ENCODE measurements at regions not wholly inside any gene's neighbourhood (a gene's known extent, or its start where the extent isn't known, plus 50 kb on each side); places are given as distances from the start of the nearest gene placed in this dataset.

DNA sequence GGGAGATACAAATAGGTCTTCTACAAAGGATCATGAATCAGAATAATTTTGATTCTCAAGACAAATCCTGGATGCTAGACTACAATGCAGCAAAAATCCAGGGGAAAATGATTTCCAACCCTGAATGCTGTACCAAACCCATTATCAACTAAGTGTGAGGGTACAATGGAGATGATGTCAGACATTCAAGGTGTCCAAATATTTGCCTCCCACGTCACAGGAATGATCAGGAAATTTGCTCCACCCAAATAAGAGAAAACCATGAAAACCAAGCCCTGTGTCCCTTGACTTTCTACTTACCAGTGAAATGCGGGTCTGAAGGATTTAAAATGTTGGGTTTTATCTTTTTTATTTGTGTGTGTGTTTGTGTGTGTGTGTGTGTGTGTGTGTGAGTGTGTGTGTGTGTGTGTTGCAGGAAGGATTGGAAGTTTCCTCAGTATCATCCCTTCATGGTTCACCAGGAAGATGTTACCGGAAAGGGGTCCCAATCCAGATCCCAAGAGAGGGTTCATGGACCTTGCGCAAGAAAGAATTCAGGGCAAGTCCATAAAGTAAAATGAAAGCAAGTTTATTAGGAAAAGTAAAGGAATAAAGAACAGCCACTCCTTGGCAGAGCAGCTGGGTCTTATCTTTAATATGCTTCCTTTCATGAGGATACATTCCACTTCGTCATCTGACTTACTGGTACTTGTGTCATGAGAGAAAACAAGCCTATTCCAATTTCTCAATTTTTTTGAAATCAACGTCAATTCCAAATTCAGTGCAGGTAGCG, 61.1 kb upstream of the ID2 start:
- Histone ChIP-seq H3K27ac (ENCODE audit: extremely low read depth, low read depth, low read length) (no peak overlapping the region), H3K9me3 (ENCODE audit: control insufficient read depth, insufficient read depth, low read depth, low read length) (no peaks in the 10 kb centered on the region), H3K36me3 (ENCODE audit: control insufficient read depth in 2 of 2, insufficient read depth in 1 of 2, low read length in 2 of 2) (no peaks in the 10 kb centered on the region), H3K4me3 (ENCODE audit: low read depth, low read length) (no peak overlapping the region), H3K4me1 (ENCODE audit: control insufficient read depth, insufficient read depth, low read length) (no peaks in the 10 kb centered on the region)
- TF ChIP-seq, protein P1, sequence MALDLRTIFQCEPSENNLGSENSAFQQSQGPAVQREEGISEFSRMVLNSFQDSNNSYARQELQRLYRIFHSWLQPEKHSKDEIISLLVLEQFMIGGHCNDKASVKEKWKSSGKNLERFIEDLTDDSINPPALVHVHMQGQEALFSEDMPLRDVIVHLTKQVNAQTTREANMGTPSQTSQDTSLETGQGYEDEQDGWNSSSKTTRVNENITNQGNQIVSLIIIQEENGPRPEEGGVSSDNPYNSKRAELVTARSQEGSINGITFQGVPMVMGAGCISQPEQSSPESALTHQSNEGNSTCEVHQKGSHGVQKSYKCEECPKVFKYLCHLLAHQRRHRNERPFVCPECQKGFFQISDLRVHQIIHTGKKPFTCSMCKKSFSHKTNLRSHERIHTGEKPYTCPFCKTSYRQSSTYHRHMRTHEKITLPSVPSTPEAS (tag by site-specific recombination; IDR thresholded peaks at IDR 0.05): peak; percentile 57; the same call in 1 of the 2 replicates
- TF ChIP-seq ZNF335 (tag by site-specific recombination; conservative IDR thresholded peaks at IDR 0.05) (peak; percentile 56), ZNF561 (tag by site-specific recombination; IDR thresholded peaks at IDR 0.05; ENCODE audit: borderline replicate concordance) (no peak)
- ChIA-PET CTCF (no interaction called here), POLR2A (no interaction called here)

DNA sequence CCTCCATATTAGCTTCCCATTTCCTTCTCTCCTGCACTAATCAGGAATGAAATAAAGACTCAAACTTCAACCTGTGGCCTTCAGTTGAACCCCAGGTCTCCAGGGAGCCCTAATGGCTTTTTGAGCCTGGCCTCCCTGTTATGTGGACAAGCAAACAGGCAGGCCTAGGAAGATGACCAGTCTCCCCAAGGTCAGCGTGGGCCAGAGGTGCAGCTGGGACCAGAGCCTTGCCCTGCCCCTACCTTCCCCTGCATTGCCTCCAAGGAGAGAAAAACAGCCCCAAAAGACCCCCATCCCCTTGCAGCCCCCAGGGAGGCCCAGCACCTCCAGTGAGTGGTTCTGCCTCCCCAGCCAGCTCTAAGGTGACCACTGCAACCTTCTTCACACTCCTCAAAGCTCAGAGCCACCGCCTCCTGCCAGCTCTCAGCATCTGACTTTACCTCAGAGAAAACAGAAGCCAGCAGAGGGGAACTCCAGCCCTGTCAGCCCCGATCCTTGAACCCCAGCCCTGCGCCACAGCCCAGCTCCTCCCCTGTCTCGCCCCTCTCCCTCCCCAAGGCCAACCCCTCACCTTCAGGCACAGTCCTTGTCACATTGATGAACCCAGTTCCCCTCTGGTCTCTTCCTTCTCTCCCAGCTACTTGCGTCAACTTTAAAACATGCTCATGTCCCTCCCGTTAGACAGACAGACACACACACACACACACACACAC, 59.5 kb upstream of the ID2 start:
- POLR2A ChIA-PET: no interaction called here
- H3K9me3 ChIP-seq (ENCODE audit: control insufficient read depth, insufficient read depth, low read depth, low read length): no peaks in the 10 kb centered on the region
- H3K4me3 ChIP-seq (ENCODE audit: low read depth, low read length): no peak overlapping the region
- no peaks in the 10 kb centered on the region for H3K36me3 ChIP-seq (ENCODE audit: control insufficient read depth in 2 of 2, insufficient read depth in 1 of 2, low read length in 2 of 2)
- no peak overlapping the region for H3K27ac ChIP-seq (ENCODE audit: extremely low read depth, low read depth, low read length)
- TF ChIP-seq, protein P2, sequence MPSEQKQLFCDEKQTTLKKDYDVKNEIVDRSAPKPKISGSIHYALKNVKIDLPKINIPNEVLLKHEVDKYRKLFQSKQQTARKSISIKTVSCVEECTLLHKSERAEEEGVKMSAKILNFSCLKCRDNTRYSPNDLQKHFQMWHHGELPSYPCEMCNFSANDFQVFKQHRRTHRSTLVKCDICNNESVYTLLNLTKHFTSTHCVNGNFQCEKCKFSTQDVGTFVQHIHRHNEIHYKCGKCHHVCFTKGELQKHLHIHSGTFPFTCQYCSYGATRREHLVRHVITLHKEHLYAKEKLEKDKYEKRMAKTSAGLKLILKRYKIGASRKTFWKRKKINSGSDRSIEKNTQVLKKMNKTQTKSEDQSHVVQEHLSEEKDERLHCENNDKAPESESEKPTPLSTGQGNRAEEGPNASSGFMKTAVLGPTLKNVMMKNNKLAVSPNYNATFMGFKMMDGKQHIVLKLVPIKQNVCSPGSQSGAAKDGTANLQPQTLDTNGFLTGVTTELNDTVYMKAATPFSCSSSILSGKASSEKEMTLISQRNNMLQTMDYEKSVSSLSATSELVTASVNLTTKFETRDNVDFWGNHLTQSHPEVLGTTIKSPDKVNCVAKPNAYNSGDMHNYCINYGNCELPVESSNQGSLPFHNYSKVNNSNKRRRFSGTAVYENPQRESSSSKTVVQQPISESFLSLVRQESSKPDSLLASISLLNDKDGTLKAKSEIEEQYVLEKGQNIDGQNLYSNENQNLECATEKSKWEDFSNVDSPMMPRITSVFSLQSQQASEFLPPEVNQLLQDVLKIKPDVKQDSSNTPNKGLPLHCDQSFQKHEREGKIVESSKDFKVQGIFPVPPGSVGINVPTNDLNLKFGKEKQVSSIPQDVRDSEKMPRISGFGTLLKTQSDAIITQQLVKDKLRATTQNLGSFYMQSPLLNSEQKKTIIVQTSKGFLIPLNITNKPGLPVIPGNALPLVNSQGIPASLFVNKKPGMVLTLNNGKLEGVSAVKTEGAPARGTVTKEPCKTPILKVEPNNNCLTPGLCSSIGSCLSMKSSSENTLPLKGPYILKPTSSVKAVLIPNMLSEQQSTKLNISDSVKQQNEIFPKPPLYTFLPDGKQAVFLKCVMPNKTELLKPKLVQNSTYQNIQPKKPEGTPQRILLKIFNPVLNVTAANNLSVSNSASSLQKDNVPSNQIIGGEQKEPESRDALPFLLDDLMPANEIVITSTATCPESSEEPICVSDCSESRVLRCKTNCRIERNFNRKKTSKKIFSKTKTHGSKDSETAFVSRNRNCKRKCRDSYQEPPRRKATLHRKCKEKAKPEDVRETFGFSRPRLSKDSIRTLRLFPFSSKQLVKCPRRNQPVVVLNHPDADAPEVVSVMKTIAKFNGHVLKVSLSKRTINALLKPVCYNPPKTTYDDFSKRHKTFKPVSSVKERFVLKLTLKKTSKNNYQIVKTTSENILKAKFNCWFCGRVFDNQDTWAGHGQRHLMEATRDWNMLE (tag by site-specific recombination; conservative IDR thresholded peaks at IDR 0.05; ENCODE audit: low read depth): no peak
- TF ChIP-seq ZNF10 (tag by site-specific recombination; IDR thresholded peaks at IDR 0.05) (no peak), ZNF596 (tag by site-specific recombination; IDR thresholded peaks at IDR 0.05) (no peak), YY1 (tag by site-specific recombination; IDR thresholded peaks at IDR 0.05) (no peak), ZNF558 (tag by site-specific recombination; IDR thresholded peaks at IDR 0.05) (no peak), ZIC2 (tag by site-specific recombination; IDR thresholded peaks at IDR 0.05) (no peak), YY2 (tag by site-specific recombination; IDR thresholded peaks at IDR 0.05) (no peak)
- TF ChIP-seq, protein P3, sequence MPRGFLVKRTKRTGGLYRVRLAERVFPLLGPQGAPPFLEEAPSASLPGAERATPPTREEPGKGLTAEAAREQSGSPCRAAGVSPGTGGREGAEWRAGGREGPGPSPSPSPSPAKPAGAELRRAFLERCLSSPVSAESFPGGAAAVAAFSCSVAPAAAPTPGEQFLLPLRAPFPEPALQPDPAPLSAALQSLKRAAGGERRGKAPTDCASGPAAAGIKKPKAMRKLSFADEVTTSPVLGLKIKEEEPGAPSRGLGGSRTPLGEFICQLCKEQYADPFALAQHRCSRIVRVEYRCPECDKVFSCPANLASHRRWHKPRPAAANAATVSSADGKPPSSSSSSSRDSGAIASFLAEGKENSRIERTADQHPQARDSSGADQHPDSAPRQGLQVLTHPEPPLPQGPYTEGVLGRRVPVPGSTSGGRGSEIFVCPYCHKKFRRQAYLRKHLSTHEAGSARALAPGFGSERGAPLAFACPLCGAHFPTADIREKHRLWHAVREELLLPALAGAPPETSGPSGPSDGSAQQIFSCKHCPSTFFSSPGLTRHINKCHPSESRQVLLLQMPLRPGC (tag by site-specific recombination; IDR thresholded peaks at IDR 0.05): no peak
- no peaks in the 10 kb centered on the region for H3K4me1 ChIP-seq (ENCODE audit: control insufficient read depth, insufficient read depth, low read length)
- CTCF ChIA-PET: no interaction called here

DNA sequence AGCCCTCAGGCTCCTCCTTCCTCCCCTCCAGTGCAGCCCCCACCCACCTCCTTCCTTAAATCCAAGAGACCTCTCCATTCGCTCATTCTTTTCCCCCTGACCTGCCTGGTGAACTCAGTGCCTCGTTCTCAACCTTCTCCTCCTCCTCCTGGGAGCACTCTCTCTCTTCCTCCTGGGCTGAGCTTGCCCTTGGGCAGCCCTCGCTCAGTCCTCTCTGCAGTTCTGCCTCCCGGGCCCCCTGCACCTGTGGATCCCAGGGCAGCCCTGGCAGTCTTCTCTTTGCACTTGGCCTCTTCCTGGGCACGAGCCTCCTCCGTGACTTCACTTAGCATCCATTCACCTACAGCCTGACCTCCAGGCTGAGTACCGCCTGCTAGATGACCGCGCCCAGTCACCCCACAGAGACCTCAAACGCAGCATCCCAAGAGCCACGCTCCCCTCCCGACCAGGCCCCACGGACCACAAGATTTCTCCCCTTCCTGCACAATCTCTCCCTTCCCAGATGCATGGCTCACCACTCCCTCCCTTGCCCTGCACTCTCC, 58.9 kb upstream of the ID2 start:
- no peaks in the 10 kb centered on the region for H3K9me3 ChIP-seq (ENCODE audit: control insufficient read depth, insufficient read depth, low read depth, low read length)
- H3K4me1 ChIP-seq (ENCODE audit: control insufficient read depth, insufficient read depth, low read length): no peaks in the 10 kb centered on the region
- ChIA-PET POLR2A (no interaction called here), CTCF (no interaction called here)
- H3K4me3 ChIP-seq (ENCODE audit: low read depth, low read length): no peak overlapping the region
- H3K36me3 ChIP-seq (ENCODE audit: control insufficient read depth in 2 of 2, insufficient read depth in 1 of 2, low read length in 2 of 2): no peaks in the 10 kb centered on the region
- no peak overlapping the region for H3K27ac ChIP-seq (ENCODE audit: extremely low read depth, low read depth, low read length)
- TF ChIP-seq, protein P4, sequence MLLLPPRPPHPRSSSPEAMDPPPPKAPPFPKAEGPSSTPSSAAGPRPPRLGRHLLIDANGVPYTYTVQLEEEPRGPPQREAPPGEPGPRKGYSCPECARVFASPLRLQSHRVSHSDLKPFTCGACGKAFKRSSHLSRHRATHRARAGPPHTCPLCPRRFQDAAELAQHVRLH (tag by site-specific recombination; IDR thresholded peaks at IDR 0.05): no peak
- no peak for TF ChIP-seq SCRT2 (tag by site-specific recombination; IDR thresholded peaks at IDR 0.05)
- no peak for TF ChIP-seq ZBTB1 (tag by site-specific recombination; IDR thresholded peaks at IDR 0.05)
- no peak for TF ChIP-seq ZNF677 (tag by site-specific recombination; IDR thresholded peaks at IDR 0.05)
- no peak for TF ChIP-seq ZNF121 (tag by site-specific recombination; IDR thresholded peaks at IDR 0.05)
- TF ChIP-seq ZNF214 (tag by site-specific recombination; IDR thresholded peaks at IDR 0.05; ENCODE audit: borderline replicate concordance): no peak
- no peak for TF ChIP-seq ZNF654 (tag by site-specific recombination; IDR thresholded peaks at IDR 0.05; ENCODE audit: low read depth)
- no peak for TF ChIP-seq ZNF184 (tag by site-specific recombination; IDR thresholded peaks at IDR 0.05)
- TF ChIP-seq ZNF146 (tag by site-specific recombination; IDR thresholded peaks at IDR 0.05): no peak
- no peak for TF ChIP-seq ZBTB21 (tag by site-specific recombination; IDR thresholded peaks at IDR 0.05)
- no peak for TF ChIP-seq ZNF274 (IDR thresholded peaks at IDR 0.05; ENCODE audit: low read length)
- no peak for TF ChIP-seq ZNF274 (tag by site-specific recombination; IDR thresholded peaks at IDR 0.05; ENCODE audit: borderline replicate concordance)
